Cardiac fibroblast (primary cell): ENCODE measurements at regions not wholly inside any gene's neighbourhood (a gene's known extent, or its start where the extent isn't known, plus 50 kb on each side); places are given as distances from the start of the nearest gene placed in this dataset.

Source experiments
- DNase-seq, 2 donors: peaks; one replicate each; pipeline versions ENCODE4 v3.0.0 to v3.0.0-alpha.2; 2010; ENCODE audit warnings: low read depth in 2 of 2
- H3K4me3 ChIP-seq, 2 donors: replicated peaks in 1 of 2; 1 replicate in 1 of 2; 2 replicates in 1 of 2; pipeline ENCODE4 v1.5.1; 2011; ENCODE audit warnings: low read depth in 2 of 2, low read length in 2 of 2, mild to moderate bottlenecking in 2 of 2, moderate library complexity in 1 of 2
- CTCF ChIP-seq: IDR thresholded peaks from one replicate; pipeline ENCODE4 v1.5.1; 2011; ENCODE audit warnings: low read depth, mild to moderate bottlenecking, low read length, inconsistent platforms

DNA sequence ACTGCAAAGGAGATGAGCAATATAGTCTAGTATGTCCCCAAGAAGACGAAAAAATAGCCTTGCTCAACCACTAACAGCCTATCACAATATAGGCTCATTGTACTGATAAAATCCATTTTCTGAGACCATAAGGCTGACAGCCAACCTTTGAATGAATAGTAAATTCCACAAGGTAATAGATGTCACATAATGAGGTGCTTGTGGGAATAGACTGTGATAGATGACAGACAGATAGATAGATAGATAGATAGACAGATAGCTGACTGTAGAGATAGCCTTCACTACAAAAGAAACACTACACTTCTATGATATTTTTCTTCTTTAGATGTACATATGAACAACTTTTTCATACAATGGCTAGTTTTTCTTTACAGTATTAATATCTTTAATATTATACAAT is 760.3 kb upstream of the NRSN1 start:
- no peak overlapping the region for H3K4me3 ChIP-seq
- no peak for DNase-seq
- no peak for TF ChIP-seq CTCF

DNA sequence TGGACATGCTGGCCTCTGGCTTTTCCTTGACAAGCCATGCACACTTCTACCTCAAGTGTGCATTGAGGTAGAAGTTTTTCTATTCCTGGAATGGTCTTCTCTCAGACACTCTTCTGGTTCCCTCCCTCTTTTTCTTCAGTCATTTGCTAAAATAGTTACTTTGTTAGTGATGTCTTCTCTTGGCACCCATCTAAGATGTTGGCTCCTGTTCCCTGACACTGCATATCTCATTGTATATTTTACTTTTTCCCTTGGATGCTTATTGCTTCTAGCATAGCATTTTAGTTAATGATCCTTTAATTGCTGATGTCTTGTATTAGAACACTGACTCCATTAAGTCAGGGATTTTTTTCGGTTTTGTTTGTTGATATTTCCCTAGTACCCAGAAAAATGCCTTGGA is 758.7 kb upstream of the NRSN1 start:
- no peak overlapping the region for H3K4me3 ChIP-seq
- no peak for DNase-seq
- TF ChIP-seq CTCF = no peak

GRCh38 chr6:23368557-23368956 is 757.5 kb upstream of the NRSN1 start:
- no peak for DNase-seq
- H3K4me3 ChIP-seq = no peak overlapping the region
- TF ChIP-seq CTCF = no peak

DNA sequence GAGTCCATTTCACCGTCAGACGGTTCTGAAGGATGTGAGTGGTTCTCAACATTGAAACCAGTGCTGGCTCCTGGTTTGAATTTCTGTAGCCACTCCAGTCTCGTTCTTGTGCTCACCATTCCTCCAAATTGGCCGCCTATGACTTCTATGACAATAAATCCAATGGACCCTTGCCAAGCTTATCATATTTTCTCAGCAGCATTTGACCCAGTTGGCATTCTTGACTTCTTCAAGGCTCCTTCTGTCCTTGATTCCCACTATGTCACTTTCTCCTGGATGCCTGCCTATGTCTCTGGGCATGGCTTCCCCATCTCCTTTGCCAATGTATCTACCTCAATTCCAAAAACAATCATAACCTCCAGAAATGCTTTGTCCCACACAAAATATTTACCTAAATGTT is 756.0 kb upstream of the NRSN1 start:
- no peak for DNase-seq
- TF ChIP-seq CTCF = no peak
- no peak overlapping the region for H3K4me3 ChIP-seq

DNA sequence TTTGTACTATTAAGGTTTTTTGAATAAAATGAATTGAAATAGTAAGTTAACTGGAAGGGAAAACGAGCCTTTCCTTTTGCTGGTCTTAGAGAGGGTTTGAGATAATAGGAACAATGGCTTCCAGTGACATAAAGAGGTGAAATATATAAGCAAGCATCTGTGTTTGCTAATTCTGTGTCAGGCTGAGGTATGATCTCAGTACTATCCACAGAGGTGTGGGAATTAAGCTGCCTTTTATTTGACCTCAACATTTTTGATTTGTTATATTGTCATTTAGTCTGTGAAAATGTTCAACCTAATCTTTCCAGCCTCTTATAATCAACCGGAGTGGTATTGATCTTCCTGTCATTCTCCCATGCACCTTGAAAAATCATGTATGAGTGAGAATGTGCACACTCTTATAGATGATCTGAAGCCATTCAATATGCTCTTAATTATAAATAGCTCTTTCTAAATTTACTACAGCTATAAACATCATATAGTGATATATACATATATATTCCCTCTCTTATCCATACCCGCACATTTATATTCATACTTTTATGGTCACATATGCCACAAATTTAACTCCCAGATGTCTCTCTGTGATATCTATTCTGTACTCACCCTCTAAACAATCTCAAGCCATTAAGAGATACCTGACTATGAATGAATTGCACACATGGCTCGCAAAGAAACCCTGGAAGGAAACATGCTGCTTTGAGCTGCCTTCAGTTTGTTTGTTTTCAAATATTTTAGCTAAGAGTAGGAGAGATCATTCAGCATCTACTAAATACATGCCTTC is 754.7 kb upstream of the NRSN1 start:
- no peak for DNase-seq
- TF ChIP-seq CTCF = no peak
- H3K4me3 ChIP-seq = no peak overlapping the region

- no peak for DNase-seq
- TF ChIP-seq CTCF = no peak
- H3K4me3 ChIP-seq = no peak overlapping the region
These were observed 748.2 kb upstream of the NRSN1 start for GRCh38 chr6:23377830-23378229.

GRCh38 chr6:23380465-23380864 is 745.5 kb upstream of the NRSN1 start:
- DNase-seq = no peak
- H3K4me3 ChIP-seq = no peak overlapping the region
- TF ChIP-seq CTCF = no peak
